B cell (primary cell): ENCODE measurements at regions not wholly inside any gene's neighbourhood (a gene's known extent, or its start where the extent isn't known, plus 50 kb on each side); places are given as distances from the start of the nearest gene placed in this dataset.

Source experiments
- ATAC-seq: fragments of 200-7000 bp; cut with Tn5 transposase; one replicate; pipeline ENCODE4 v1.10.0; 2021; ENCODE audit warnings: low read depth, mild to moderate bottlenecking, moderate number of reproducible peaks, moderate library complexity
- CTCF ChIA-PET: fragments of 350-600 bp; sonication (Branson Sonifier 250); formaldehyde crosslinking; loops from one replicate; lab custom pipeline; 2021; ENCODE audit warnings: antibody characterized with exemption, inconsistent platforms; lab: Charles Lee
- POLR2A ChIA-PET: fragments of 350-600 bp; sonication (Branson Sonifier 250); formaldehyde crosslinking; loops from one replicate; lab custom pipeline; 2021; ENCODE audit warnings: antibody characterized with exemption; lab: Charles Lee
- DNase-seq: peaks from one replicate; pipeline ENCODE4 v3.0.0; 2013
- H2AFZ ChIP-seq: 2 replicates; pipeline ENCODE4 v1.6.1; 2012; ENCODE audit warnings: mild to moderate bottlenecking, low read depth, low read length; ENCODE audit not compliant: insufficient read depth, poor library complexity, severe bottlenecking
- H3K27ac ChIP-seq, 2 donors: 1 replicate in 1 of 2; 2 replicates in 1 of 2; pipeline ENCODE4 v1.5.1; 2012 to 2013; ENCODE audit warnings: low read length in 2 of 2, mild to moderate bottlenecking in 2 of 2, moderate library complexity in 1 of 2
- H3K27me3 ChIP-seq, 4 experiments: fragments of 200-600 bp in 1 of 4; sonication (generic) in 1 of 4; replicated peaks in 1 of 4; 1 replicate in 2 of 4; 2 replicates in 2 of 4; pipeline versions ENCODE4 v1.6.1 to v1.7.0; 2013 to 2016; ENCODE audit warnings: low read length in 3 of 4, mild to moderate bottlenecking in 2 of 4, mixed read lengths in 1 of 4, moderate library complexity in 1 of 4; ENCODE audit not compliant: insufficient read depth in 4 of 4, control insufficient read depth in 3 of 4; ENCODE audit errors: control extremely low read depth in 1 of 4
- H3K36me3 ChIP-seq, 2 experiments: replicated peaks in 1 of 2; 1 replicate in 1 of 2; 2 replicates in 1 of 2; pipeline versions ENCODE4 v1.6.1 to v1.7.1; 2013; ENCODE audit warnings: low read length in 1 of 2; ENCODE audit not compliant: insufficient read depth in 2 of 2, control insufficient read depth in 1 of 2; ENCODE audit errors: control extremely low read depth in 1 of 2, extremely low read depth in 1 of 2
- H3K4me1 ChIP-seq, 2 donors: fragments of 200-600 bp in 1 of 2; sonication (generic) in 1 of 2; 1 replicate in 1 of 2; 2 replicates in 1 of 2; pipeline versions ENCODE4 v1.5.1 to v1.6.1; 2013 to 2017; ENCODE audit warnings: low read length in 2 of 2; ENCODE audit not compliant: control insufficient read depth in 2 of 2, insufficient read depth in 2 of 2
- H3K4me2 ChIP-seq: replicated peaks from 2 replicates; pipeline ENCODE3; 2012; ENCODE audit warnings: mild to moderate bottlenecking, low read depth, low read length; ENCODE audit not compliant: poor library complexity, severe bottlenecking
- H3K4me3 ChIP-seq, 5 experiments: fragments of 200-600 bp in 1 of 5; sonication (generic) in 1 of 5; 1 replicate in 3 of 5; 2 replicates in 2 of 5; pipeline versions ENCODE4 v1.5.1 to v1.7.0; 2011 to 2016; ENCODE audit warnings: low read length in 4 of 5, mild to moderate bottlenecking in 4 of 5, low read depth in 2 of 5, control low read depth in 1 of 5, moderate library complexity in 1 of 5; ENCODE audit not compliant: insufficient read depth in 1 of 5; ENCODE audit errors: control extremely low read depth in 1 of 5, extremely low read depth in 1 of 5
- H3K79me2 ChIP-seq: fragments of 200-600 bp; sonication (generic); one replicate; pipeline ENCODE4 v1.6.0; 2016; ENCODE audit warnings: low read length; ENCODE audit not compliant: control insufficient read depth, insufficient read depth
- H3K9ac ChIP-seq: fragments of 200-600 bp; sonication (generic); 2 replicates; pipeline ENCODE4 v1.6.1; 2017; ENCODE audit warnings: mild to moderate bottlenecking, low read length, moderate library complexity
- H3K9me3 ChIP-seq, 3 donors: one replicate each; pipeline versions ENCODE4 v1.6.1 to v1.7.1; 2013; ENCODE audit warnings: low read length in 2 of 3; ENCODE audit not compliant: control insufficient read depth in 2 of 3, insufficient read depth in 1 of 3; ENCODE audit errors: control extremely low read depth in 1 of 3
- H4K20me1 ChIP-seq: 2 replicates; pipeline ENCODE4 v1.6.0; 2012; ENCODE audit warnings: mild to moderate bottlenecking, low read length; ENCODE audit not compliant: insufficient read depth, control insufficient read depth, poor library complexity, severe bottlenecking
- H3K27ac Mint-ChIP-seq: one replicate; pipeline ENCODE4 v1.8.0; 2021; ENCODE audit warnings: mixed read lengths
- H3K27me3 Mint-ChIP-seq: one replicate; pipeline ENCODE4 v1.8.0; 2021; ENCODE audit warnings: mixed read lengths
- H3K4me1 Mint-ChIP-seq: one replicate; pipeline ENCODE4 v1.8.0; 2021; ENCODE audit warnings: mixed read lengths
- H3K4me3 Mint-ChIP-seq: one replicate; pipeline ENCODE4 v1.8.0; 2021; ENCODE audit warnings: mixed read lengths
- H3K9me3 Mint-ChIP-seq: one replicate; pipeline ENCODE4 v1.8.0; 2022; ENCODE audit warnings: mixed read lengths; ENCODE audit not compliant: insufficient read depth
- CTCF ChIP-seq: fragments of 200-600 bp; IDR thresholded peaks from one replicate; pipeline ENCODE4 v1.8.0; 2022; ENCODE audit warnings: antibody characterized with exemption, mild to moderate bottlenecking
- EZH2 ChIP-seq: IDR thresholded peaks from 2 replicates; pipeline ENCODE4 v1.6.1; 2012; ENCODE audit warnings: borderline replicate concordance, low read depth, mild to moderate bottlenecking, moderate library complexity, low read length; ENCODE audit not compliant: insufficient read depth, poor library complexity, severe bottlenecking
- WGBS: methylation state at CpG from one replicate; pipeline ENCODE4 v1.1.5; 2013; ENCODE audit warnings: missing lambda C conversion rate; ENCODE audit not compliant: insufficient coverage; 5-methylcytosine and 5-hydroxymethylcytosine counted together
- intact Hi-C: fragments of 100-400 bp; cut with micrococcal nuclease; formaldehyde crosslinking; loops from one replicate; pipeline ENCODE4 v1.10.0; 2022

- CTCF ChIA-PET: no interaction called here
- Mint-ChIP-seq H3K27me3 (no peaks in the 10 kb centered on the region), H3K9me3 (no peaks in the 10 kb centered on the region), H3K27ac (no peak overlapping the region), H3K4me3 (no peak overlapping the region), H3K4me1 (no peaks in the 10 kb centered on the region)
- WGBS: 65% methylated on average over 1 of the region's 1 CpG
- DNase-seq (no peak), ATAC-seq (no peak)
- intact Hi-C loops: no loop called here
- POLR2A ChIA-PET: no interaction called here
- Histone ChIP-seq H4K20me1 (no peaks in the 10 kb centered on the region), H3K9ac (no peak overlapping the region), H3K4me3 (no peak overlapping the region), H3K79me2 (no peaks in the 10 kb centered on the region), H3K9me3 (no peaks in the 10 kb centered on the region), H3K4me1 (no peaks in the 10 kb centered on the region), H2AFZ (no peak overlapping the region), H3K4me2 (no peak overlapping the region), H3K27me3 (peaks cover 0 to 4% (median 0%) of the 10 kb centered on the region in 4 experiments), H3K27ac (no peak overlapping the region), H3K36me3 (no peaks in the 10 kb centered on the region)
- TF ChIP-seq CTCF: no peak
- TF ChIP-seq EZH2: no peak
These were observed 89.7 kb upstream of the KDR start for GRCh38 chr4:55215087-55215486.

- H3K9ac ChIP-seq: no peak overlapping the region
- Mint-ChIP-seq H3K27me3 (no peaks in the 10 kb centered on the region), H3K9me3 (no peaks in the 10 kb centered on the region), H3K27ac (no peak overlapping the region), H3K4me3 (no peak overlapping the region), H3K4me1 (no peaks in the 10 kb centered on the region)
- H3K9me3 ChIP-seq: no peaks in the 10 kb centered on the region
- 100% methylated on average over 1 of the region's 4 CpGs for WGBS
- ATAC-seq: no peak
- intact Hi-C loops: no loop called here
- H3K4me1 ChIP-seq: no peaks in the 10 kb centered on the region
- TF ChIP-seq EZH2 (no peak), CTCF (no peak)
- DNase-seq: no peak
- no peak overlapping the region for H2AFZ ChIP-seq
- H3K4me2 ChIP-seq: no peak overlapping the region
- H3K27me3 ChIP-seq: peaks cover 0 to 4% (median 0%) of the 10 kb centered on the region in 4 experiments
- ChIA-PET CTCF (no interaction called here), POLR2A (no interaction called here)
- H3K79me2 ChIP-seq: no peaks in the 10 kb centered on the region
- H3K27ac ChIP-seq: no peak overlapping the region
- no peaks in the 10 kb centered on the region for H4K20me1 ChIP-seq
- no peaks in the 10 kb centered on the region for H3K36me3 ChIP-seq
- no peak overlapping the region for H3K4me3 ChIP-seq
These were observed 91.7 kb upstream of the KDR start for GRCh38 chr4:55216863-55217635.
